OCI-LY7 (cell line): ENCODE measurements at regions not wholly inside any gene's neighbourhood (a gene's known extent, or its start where the extent isn't known, plus 50 kb on each side); places are given as distances from the start of the nearest gene placed in this dataset.

Source experiments
- BruUV-seq: library from RNA; stranded (reverse); fragments of 400-500 nt; replicated peaks from 2 replicates; lab custom pipeline; 2021; lab: Mats Ljungman, UMichigan
- CTCF ChIA-PET: fragments of 300-600 bp; sonication (Branson Sonifier 250); formaldehyde crosslinking; loops from one replicate; lab custom pipeline; 2022; ENCODE audit warnings: antibody characterized with exemption; ENCODE audit not compliant: unreplicated experiment; lab: Charles Lee
- POLR2A ChIA-PET: fragments of 300-600 bp; sonication (Branson Sonifier 250); formaldehyde crosslinking; loops from one replicate; lab custom pipeline; 2022; ENCODE audit warnings: antibody characterized with exemption; lab: Charles Lee
- DNase-seq: peaks from one replicate; pipeline ENCODE4 v3.0.0-alpha.2; 2015; ENCODE audit warnings: low spot score
- H2AFZ ChIP-seq: fragments of 200-600 bp; sonication (generic), shearing (Covaris generic); 2 replicates; pipeline ENCODE4 v1.6.1; 2014; ENCODE audit warnings: mild to moderate bottlenecking, antibody characterized with exemption, low read length, moderate library complexity
- H3K27ac ChIP-seq: fragments of 200-600 bp; sonication (generic); 2 replicates; pipeline ENCODE4 v1.5.1; 2014; ENCODE audit warnings: mixed run types, low read depth, mild to moderate bottlenecking, moderate library complexity, low read length, inconsistent platforms; ENCODE audit not compliant: poor library complexity, severe bottlenecking
- H3K36me3 ChIP-seq: fragments of 200-600 bp; sonication (generic); 2 replicates; pipeline ENCODE4 v1.6.1; 2014; ENCODE audit warnings: mild to moderate bottlenecking, antibody characterized with exemption, low read length, moderate library complexity, mixed read lengths; ENCODE audit not compliant: insufficient read depth
- H3K4me1 ChIP-seq: fragments of 200-600 bp; sonication (generic); 2 replicates; pipeline ENCODE4 v1.5.1; 2014; ENCODE audit warnings: mild to moderate bottlenecking, low read length; ENCODE audit not compliant: insufficient read depth, poor library complexity, severe bottlenecking
- H3K4me2 ChIP-seq: fragments of 200-600 bp; sonication (generic); 2 replicates; pipeline ENCODE4 v1.6.1; 2014; ENCODE audit warnings: mild to moderate bottlenecking, low read length
- H3K4me3 ChIP-seq: fragments of 200-600 bp; sonication (generic); 2 replicates; pipeline ENCODE4 v1.5.1; 2014; ENCODE audit warnings: mild to moderate bottlenecking, low read depth, low read length; ENCODE audit not compliant: poor library complexity, severe bottlenecking
- H3K79me2 ChIP-seq: fragments of 200-600 bp; sonication (generic); 2 replicates; pipeline ENCODE4 v1.6.1; 2016; ENCODE audit warnings: low read depth, mild to moderate bottlenecking, low read length, moderate library complexity, mixed read lengths; ENCODE audit not compliant: insufficient read depth
- H3K9me2 ChIP-seq: fragments of 200-600 bp; sonication (generic); 2 replicates; pipeline ENCODE4 v1.6.1; 2016; ENCODE audit warnings: mild to moderate bottlenecking, low read length, mixed read lengths; ENCODE audit not compliant: insufficient read depth
- H3K9me3 ChIP-seq: fragments of 200-600 bp; sonication (generic); 2 replicates; pipeline ENCODE4 v1.6.1; 2014; ENCODE audit warnings: mild to moderate bottlenecking, mixed run types, low read length, mixed read lengths
- H4K20me1 ChIP-seq: fragments of 200-600 bp; sonication (generic); 2 replicates; pipeline ENCODE4 v1.6.1; 2014; ENCODE audit warnings: mild to moderate bottlenecking, antibody characterized with exemption, low read length, moderate library complexity, mixed read lengths; ENCODE audit not compliant: insufficient read depth
- CTCF ChIP-seq: fragments of 200-600 bp; sonication (generic); conservative IDR thresholded peaks from 2 replicates; pipeline ENCODE4 v1.5.1; 2014; ENCODE audit warnings: mild to moderate bottlenecking, antibody characterized with exemption, low read length, moderate library complexity, mixed read lengths
- EZH2phosphoT487 ChIP-seq: fragments of 200-600 bp; sonication (generic); IDR thresholded peaks from 2 replicates; pipeline ENCODE4 v1.6.1; 2018; ENCODE audit warnings: low read depth, borderline replicate concordance, mild to moderate bottlenecking, mixed run types, antibody characterized with exemption, low read length, moderate library complexity, mixed read lengths
- intact Hi-C: fragments of 100-400 bp; cut with micrococcal nuclease; formaldehyde crosslinking; loops from one replicate; pipeline ENCODE4 v1.10.0; 2022; ENCODE audit not compliant: unreplicated experiment

DNA sequence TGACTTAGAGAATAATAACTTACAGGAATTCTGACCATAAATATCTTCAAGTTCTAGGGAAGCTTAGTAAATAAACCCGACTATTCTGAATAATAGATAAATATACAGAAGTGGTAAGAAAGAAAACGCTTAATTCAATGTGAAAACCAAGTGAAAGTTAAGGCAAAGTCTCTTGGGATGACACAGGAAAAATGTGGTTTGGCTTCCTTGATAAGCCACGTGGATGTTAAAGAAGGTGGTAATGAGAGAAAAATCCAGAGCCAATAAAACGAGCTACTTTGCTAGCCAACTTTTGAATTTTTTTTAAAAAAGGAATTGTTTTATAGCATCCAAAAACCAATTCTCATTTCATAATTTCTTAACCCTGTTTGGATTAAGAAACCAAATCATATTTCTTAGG, 166.2 kb upstream of the VRK2 start:
- Histone ChIP-seq H3K9me3 (no peaks in the 10 kb centered on the region), H3K4me2 (no peak overlapping the region), H3K27ac (no peak overlapping the region), H3K36me3 (no peaks in the 10 kb centered on the region), H3K4me3 (no peak overlapping the region), H3K9me2 (no peaks in the 10 kb centered on the region), H2AFZ (no peak overlapping the region), H3K4me1 (no peaks in the 10 kb centered on the region), H3K79me2 (no peaks in the 10 kb centered on the region), H4K20me1 (no peaks in the 10 kb centered on the region)
- BruUV-seq: no TSS peak
- TF ChIP-seq CTCF (no peak), EZH2phosphoT487 (no peak)
- ChIA-PET CTCF (no interaction called here), POLR2A (interaction anchor here (0.7 kb wide), 1 partner anchor 14 kb away, joined by 6 read pairs; no protein-coding TSS in a partner anchor)
- DNase-seq: no peak
- intact Hi-C loops: no loop called here

DNA sequence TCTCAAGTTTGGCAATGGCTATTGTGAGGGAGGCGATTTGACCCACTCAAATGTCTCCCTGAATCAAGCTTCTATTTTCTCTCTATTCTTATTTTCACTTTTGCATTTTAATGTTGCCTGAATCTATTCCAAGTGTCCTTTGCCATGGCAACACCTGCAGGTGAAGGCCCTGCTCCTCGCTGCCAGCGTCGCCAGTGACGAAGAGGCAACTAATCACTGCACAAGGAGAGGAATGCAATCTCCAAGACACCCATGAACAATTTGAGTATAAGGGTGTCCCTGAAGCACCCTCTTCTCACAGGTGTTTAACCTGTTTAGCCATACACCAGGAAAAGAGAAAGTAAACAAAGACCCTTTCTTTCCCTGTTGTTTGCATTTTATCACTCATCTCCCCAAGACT, 165.6 kb upstream of the VRK2 start:
- no peaks in the 10 kb centered on the region for H3K9me2 ChIP-seq
- no peak overlapping the region for H3K27ac ChIP-seq
- no peak for DNase-seq
- H3K9me3 ChIP-seq: no peaks in the 10 kb centered on the region
- ChIA-PET CTCF (no interaction called here), POLR2A (no interaction called here)
- intact Hi-C loops: no loop called here
- H2AFZ ChIP-seq: no peak overlapping the region
- H3K4me1 ChIP-seq: no peaks in the 10 kb centered on the region
- H3K4me2 ChIP-seq: no peak overlapping the region
- H3K79me2 ChIP-seq: no peaks in the 10 kb centered on the region
- no TSS peak for BruUV-seq
- H4K20me1 ChIP-seq: no peaks in the 10 kb centered on the region
- TF ChIP-seq CTCF (no peak), EZH2phosphoT487 (no peak)
- H3K36me3 ChIP-seq: no peaks in the 10 kb centered on the region
- H3K4me3 ChIP-seq: no peak overlapping the region

DNA sequence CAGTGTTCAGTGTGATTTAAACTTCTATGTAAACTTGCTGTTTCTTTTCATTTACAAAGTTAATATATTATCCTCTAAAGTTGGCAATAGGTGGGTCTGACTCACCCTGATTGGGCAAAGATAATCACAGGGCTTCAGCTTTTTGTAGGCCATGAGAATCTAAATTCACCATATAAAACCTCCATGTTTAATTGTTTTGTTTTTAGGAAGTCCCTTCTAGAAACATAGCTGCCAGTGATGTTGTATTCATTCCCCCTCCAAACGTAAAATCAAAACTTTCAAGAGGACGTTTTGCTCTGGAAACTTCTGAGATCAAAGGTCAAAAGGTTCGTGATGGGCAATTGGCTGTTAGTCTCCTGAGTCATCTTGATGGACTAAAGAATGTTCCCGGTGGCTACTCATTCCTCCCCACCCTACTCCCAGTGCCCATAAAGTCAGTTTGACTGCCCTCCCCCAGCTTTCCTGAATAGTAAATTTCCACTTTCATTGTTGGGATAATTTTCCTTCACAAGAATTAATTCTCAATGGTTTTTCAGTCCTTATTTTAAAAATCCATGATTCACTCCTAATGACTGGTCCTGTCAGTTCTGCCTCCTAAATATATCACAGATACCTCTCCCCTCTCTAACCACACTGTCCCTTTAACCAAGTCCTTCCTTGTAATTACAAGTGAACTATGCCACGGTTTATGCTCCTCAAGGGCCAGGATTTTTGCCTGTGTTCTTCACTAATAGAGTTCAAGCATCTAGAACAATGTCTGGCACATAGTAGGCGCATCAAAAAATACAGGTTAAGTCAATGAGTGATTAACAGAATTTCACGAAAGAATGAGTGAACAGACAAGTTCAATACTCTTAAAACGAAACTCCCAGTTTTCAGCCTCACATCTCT, 164.4 kb upstream of the VRK2 start:
- ChIA-PET POLR2A (no interaction called here), CTCF (no interaction called here)
- H3K36me3 ChIP-seq: no peaks in the 10 kb centered on the region
- H3K27ac ChIP-seq: no peak overlapping the region
- DNase-seq: no peak
- no peak for TF ChIP-seq EZH2phosphoT487
- TF ChIP-seq CTCF: no peak
- no peak overlapping the region for H3K4me3 ChIP-seq
- no peaks in the 10 kb centered on the region for H3K4me1 ChIP-seq
- no peak overlapping the region for H3K4me2 ChIP-seq
- intact Hi-C loops: no loop called here
- H4K20me1 ChIP-seq: no peaks in the 10 kb centered on the region
- no peaks in the 10 kb centered on the region for H3K79me2 ChIP-seq
- BruUV-seq: no TSS peak
- H2AFZ ChIP-seq: no peak overlapping the region
- H3K9me3 ChIP-seq: no peaks in the 10 kb centered on the region
- H3K9me2 ChIP-seq: no peaks in the 10 kb centered on the region
